Retina (tissue), 1 donor: ENCODE measurements at regions not wholly inside any gene's neighbourhood (a gene's known extent, or its start where the extent isn't known, plus 50 kb on each side); places are given as distances from the start of the nearest gene placed in this dataset.
A peak's percentile ranks its signal among the peaks of the same experiment; 100 is the strongest.

Experiments
- DNase-seq: peaks from one replicate; pipeline ENCODE4 v3.0.0-alpha.2; 2016

- peak; percentile 40 for DNase-seq
Observed at GRCh38 chr4:67106861-67107460, 438.3 kb downstream of the CENPC start.

GRCh38 chr4:67104145-67104544 lies 441.2 kb downstream of the CENPC start:
- peak; percentile 47 for DNase-seq

- DNase-seq = no peak
Observed at GRCh38 chr4:67103001-67103747, 442.1 kb downstream of the CENPC start.

- no peak for DNase-seq
Observed at GRCh38 chr4:67101612-67102011, 443.7 kb downstream of the CENPC start.

GRCh38 chr4:67092351-67092750 lies 453.0 kb downstream of the CENPC start:
- DNase-seq = no peak

- DNase-seq = no peak
Observed at GRCh38 chr4:67091673-67092072, 453.6 kb downstream of the CENPC start.

- no peak for DNase-seq
Observed at GRCh38 chr4:67087897-67088296, 457.4 kb downstream of the CENPC start.

- no peak for DNase-seq
Observed at GRCh38 chr4:67084783-67085182, 460.5 kb downstream of the CENPC start.

GRCh38 chr4:67083496-67083895 lies 461.8 kb downstream of the CENPC start:
- DNase-seq = no peak

GRCh38 chr4:67082746-67083145 lies 462.6 kb downstream of the CENPC start:
- no peak for DNase-seq

GRCh38 chr4:67080046-67080557 lies 465.2 kb downstream of the CENPC start:
- DNase-seq = no peak

GRCh38 chr4:67071641-67072040 lies 473.7 kb downstream of the CENPC start:
- no peak for DNase-seq

- DNase-seq = no peak
Observed at GRCh38 chr4:67055319-67055718, 490.0 kb downstream of the CENPC start.

- no peak for DNase-seq
Observed at GRCh38 chr4:67054896-67055295, 490.4 kb downstream of the CENPC start.

GRCh38 chr4:67052814-67053675 lies 492.3 kb downstream of the CENPC start:
- no peak for DNase-seq

- DNase-seq = no peak
Observed at GRCh38 chr4:67051000-67051789, 494.1 kb downstream of the CENPC start.

GRCh38 chr4:67049446-67049845 lies 495.9 kb downstream of the CENPC start:
- DNase-seq = no peak

GRCh38 chr4:67048530-67048929 lies 496.8 kb downstream of the CENPC start:
- DNase-seq = no peak

GRCh38 chr4:67040315-67040714 lies 505.0 kb downstream of the CENPC start:
- no peak for DNase-seq

GRCh38 chr4:67038228-67038566 lies 507.1 kb downstream of the CENPC start:
- DNase-seq = peak; percentile 23

- peak; percentile 18 for DNase-seq
Observed at GRCh38 chr4:67037504-67038227, 507.6 kb downstream of the CENPC start.

GRCh38 chr4:67036791-67037190 lies 508.5 kb downstream of the CENPC start:
- no peak for DNase-seq
